ENCODE measurements at regions not wholly inside any gene's neighbourhood (a gene's known extent, or its start where the extent isn't known, plus 50 kb on each side); places are given as distances from the start of the nearest gene placed in this dataset.

DNA sequence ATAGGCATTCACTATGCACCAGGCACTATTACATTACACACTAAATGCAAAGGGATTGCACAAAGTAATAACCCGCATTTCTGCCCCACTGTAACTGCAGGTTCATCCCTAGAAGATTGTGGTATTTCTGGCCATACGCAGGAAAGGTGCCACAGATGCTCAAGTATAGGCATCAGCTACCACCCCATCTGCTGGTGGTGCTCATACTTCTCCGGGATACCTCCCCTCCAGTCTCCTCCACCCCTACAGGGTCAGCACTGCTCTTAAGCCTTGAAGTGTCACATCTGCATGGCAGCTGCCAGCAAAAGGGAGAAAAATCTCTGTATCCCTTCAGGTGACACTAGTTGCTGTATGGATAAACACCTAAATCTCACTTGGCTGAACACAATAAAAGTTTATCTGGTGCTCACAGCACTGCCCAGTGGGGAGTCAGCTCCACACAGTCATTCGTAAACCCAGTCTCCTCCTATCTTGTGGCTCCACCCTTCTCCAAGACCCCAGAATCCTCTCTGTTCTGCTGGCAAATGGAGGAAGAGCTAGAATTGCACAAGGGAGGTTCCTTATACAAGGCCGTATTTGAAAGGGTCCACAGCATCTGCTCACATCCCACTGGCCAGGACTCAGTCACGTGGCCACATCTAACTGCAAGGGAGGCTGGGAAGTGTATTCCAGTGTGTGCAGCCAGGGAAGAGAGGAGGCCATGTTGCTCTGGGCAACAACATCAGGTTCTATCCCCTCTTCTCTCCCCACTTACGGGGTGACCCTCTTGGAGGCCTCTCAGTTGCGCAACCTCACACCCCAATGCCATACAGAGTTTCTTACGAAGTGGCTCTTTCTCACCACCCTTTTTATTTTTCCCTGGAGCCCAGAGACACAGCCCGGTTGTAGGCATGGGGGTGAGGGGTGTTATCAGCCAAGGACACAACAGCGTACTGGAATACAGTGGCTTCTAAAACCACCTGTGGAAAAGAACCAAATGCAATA lies 114.7 kb downstream of the BUD13 start:
- Mint-ChIP-seq H3K36me3 (ENCODE audit: insufficient read depth) (no peaks in the 10 kb centered on the region), H3K9me3 (peaks cover 0 to 1% of the 10 kb centered on the region in 2 donors), H3K4me1 (ENCODE audit: low read depth in 2 of 2) (no peaks in the 10 kb centered on the region), H3K4me3 (no peak overlapping the region), H3K27ac (no peak overlapping the region), H3K27me3 (peaks cover 61 to 69% of the 10 kb centered on the region in 2 donors)
- DNase-seq (no peak), ATAC-seq (replicated peaks) (no peak)

DNA sequence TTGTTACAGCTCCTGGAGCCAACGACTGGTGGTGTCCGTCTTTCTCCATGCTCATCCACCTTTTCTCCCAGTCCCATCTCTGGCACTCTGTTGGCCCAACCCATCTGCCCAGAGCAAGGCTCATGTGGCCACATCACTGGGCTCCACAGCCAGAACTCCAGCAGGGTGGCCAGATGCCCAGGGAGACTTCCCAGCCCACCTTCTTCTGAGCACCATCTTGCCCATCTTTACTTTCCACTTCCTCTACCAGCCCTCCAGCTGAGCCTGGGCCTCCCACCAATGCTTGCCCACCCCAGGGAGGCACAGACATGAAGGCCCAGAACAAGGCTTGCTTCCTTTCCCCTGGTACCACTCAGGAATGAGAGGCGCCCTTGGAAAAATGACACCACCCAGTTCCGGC lies 116.8 kb downstream of the BUD13 start:
- Mint-ChIP-seq H3K4me3 (no peak overlapping the region), H3K36me3 (ENCODE audit: insufficient read depth) (no peaks in the 10 kb centered on the region), H3K27ac (no peak overlapping the region), H3K9me3 (peaks cover 0 to 1% of the 10 kb centered on the region in 2 donors), H3K27me3 (peaks cover 40 to 49% of the 10 kb centered on the region in 2 donors), H3K4me1 (ENCODE audit: low read depth in 2 of 2) (no peaks in the 10 kb centered on the region)
- ATAC-seq (replicated peaks) (no peak), DNase-seq (no peak)

DNA sequence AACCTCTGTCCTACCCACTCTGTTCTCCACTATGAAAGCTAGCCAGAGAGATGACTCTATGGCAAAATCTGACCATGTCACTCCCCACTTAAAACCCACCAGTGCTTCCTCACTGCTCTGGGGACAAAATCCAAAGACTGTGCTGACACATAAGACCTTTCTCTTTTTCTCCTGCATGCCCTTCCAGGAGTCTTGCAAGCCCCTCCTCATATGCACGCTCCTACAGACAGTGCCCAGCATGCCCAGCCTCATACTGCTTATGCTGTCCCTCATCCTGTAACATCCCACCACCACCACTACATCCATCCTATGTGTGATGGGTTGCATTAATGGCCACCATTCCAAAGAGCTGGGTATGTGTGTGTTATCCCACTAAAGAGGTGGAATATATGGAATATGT lies 118.3 kb downstream of the BUD13 start:
- H3K27ac Mint-ChIP-seq: no peak overlapping the region
- H3K27me3 Mint-ChIP-seq: peaks cover 33 to 43% of the 10 kb centered on the region in 2 donors
- no peaks in the 10 kb centered on the region for H3K36me3 Mint-ChIP-seq (ENCODE audit: insufficient read depth)
- H3K9me3 Mint-ChIP-seq: peaks cover 0 to 1% of the 10 kb centered on the region in 2 donors
- DNase-seq (no peak), ATAC-seq (replicated peaks) (no peak)
- no peak overlapping the region for H3K4me3 Mint-ChIP-seq
- no peaks in the 10 kb centered on the region for H3K4me1 Mint-ChIP-seq (ENCODE audit: low read depth in 2 of 2)

DNA sequence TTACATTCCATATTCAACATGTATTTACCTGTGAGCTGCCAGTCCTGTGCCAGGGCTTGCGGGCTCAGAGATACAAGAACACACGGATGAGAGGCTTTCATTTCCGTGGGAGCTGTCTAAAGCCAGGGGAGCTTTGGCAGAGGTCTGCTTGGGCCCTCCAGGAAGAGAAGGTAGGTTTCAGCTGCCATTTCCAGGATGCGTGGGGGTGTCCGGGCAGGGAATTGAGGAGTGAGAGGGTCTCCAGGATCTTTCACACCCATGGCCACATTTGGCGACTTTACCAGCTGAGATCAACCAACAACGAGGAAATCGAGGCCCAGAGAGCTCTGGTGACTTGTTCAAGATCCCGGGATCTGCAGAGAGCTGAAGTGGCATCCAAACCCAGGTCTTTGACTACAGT lies 119.6 kb downstream of the BUD13 start:
- Mint-ChIP-seq H3K4me3 (no peak overlapping the region), H3K36me3 (ENCODE audit: insufficient read depth) (no peaks in the 10 kb centered on the region)
- no peak for DNase-seq

DNA sequence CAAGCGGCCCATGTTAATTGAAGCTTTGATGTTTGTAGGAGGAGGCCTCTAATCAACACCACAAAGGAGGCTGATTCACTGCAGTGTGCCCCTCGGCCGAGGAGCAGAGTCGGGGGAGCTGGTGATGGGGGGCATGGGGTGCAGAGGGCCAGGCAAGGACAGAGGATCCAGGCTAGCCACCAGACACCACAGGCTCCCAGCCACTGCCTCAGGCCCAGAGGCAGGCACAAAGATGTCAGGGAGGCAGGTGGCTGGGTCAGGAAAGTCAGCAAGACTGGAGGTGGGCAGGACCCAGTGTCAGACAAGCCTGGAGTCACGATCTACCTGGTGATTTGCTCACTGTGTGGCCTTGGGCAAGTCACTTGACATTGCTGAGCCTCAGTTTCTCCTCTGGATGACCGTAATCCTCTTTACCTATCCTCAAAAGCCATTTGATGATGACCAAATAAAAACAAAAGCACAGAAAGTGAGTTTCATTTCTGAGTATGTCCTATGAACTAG lies 121.0 kb downstream of the BUD13 start:
- no peak overlapping the region for H3K27ac Mint-ChIP-seq
- no peak overlapping the region for H3K4me3 Mint-ChIP-seq
- H3K9me3 Mint-ChIP-seq: peaks cover 0 to 1% of the 10 kb centered on the region in 2 donors
- ATAC-seq (replicated peaks) (no peak), DNase-seq (no peak)
- no peaks in the 10 kb centered on the region for H3K36me3 Mint-ChIP-seq (ENCODE audit: insufficient read depth)
- peaks cover 14 to 28% of the 10 kb centered on the region in 2 donors for H3K27me3 Mint-ChIP-seq
- H3K4me1 Mint-ChIP-seq (ENCODE audit: low read depth in 2 of 2): no peaks in the 10 kb centered on the region

More for the DNA sequence above, 119.6 kb downstream of the BUD13 start:
- H3K9me3 Mint-ChIP-seq: peaks cover 0 to 1% of the 10 kb centered on the region in 2 donors
- no peak for ATAC-seq (replicated peaks)
- no peak overlapping the region for H3K27ac Mint-ChIP-seq
- peaks cover 19 to 37% of the 10 kb centered on the region in 2 donors for H3K27me3 Mint-ChIP-seq
- no peaks in the 10 kb centered on the region for H3K4me1 Mint-ChIP-seq (ENCODE audit: low read depth in 2 of 2)

DNA sequence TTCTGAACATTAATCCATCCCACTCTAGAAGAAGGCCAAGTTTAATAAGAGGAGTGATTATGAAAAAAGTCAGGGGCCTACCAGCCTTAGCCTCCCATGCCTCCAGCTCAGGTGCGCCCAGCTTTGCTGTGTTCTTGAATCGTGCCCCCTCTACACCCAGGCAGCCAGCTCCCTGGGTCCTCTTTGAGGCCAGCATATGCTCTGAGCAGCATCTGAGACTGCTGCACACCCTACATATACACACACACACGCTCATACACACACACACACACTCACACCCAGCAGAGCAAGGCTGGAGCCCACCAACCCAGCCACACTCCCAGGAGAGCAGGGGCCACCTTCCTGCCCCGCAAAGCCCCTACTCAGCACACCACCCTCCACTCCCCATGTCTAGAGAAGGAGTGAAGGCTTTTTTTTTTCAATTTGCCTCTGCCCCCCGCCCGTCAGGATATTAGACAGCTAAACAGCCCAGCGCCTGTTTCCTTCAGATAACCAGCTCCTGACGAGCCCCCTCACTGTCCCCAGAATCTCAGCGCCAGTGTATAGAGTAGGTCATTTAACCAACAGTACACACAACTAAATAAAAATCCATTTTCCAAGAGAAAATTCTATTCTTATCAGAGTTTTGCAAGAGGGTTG lies 121.6 kb downstream of the BUD13 start:
- Mint-ChIP-seq H3K9me3 (peaks cover 0 to 1% of the 10 kb centered on the region in 2 donors), H3K4me1 (ENCODE audit: low read depth in 2 of 2) (no peaks in the 10 kb centered on the region), H3K27ac (no peak overlapping the region), H3K27me3 (peaks cover 12 to 25% of the 10 kb centered on the region in 2 donors), H3K4me3 (no peak overlapping the region), H3K36me3 (ENCODE audit: insufficient read depth) (no peaks in the 10 kb centered on the region)
- ATAC-seq (replicated peaks) (no peak), DNase-seq (no peak)

DNA sequence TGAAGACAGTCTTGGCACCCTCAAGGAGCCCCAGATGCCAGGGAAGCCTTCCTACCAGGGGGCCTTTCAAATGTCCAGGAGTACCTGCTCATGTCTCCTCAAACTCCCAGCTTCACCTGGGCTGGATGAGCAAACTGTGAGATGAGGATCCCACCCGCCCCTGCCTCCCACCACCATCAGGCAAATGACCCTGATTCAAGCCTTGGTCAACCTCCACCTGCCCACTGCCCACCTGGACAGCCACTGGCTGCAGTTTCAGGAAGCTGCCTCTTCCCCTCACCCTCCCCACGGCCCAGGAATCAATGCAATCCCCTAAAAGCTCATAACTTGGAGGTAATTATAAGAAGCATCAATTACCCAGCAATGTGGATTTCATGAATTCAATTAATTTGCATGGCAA lies 122.7 kb downstream of the BUD13 start:
- H3K27ac Mint-ChIP-seq: no peak overlapping the region
- ATAC-seq (replicated peaks) (no peak), DNase-seq (no peak)
- H3K4me1 Mint-ChIP-seq (ENCODE audit: low read depth in 2 of 2): no peaks in the 10 kb centered on the region
- no peaks in the 10 kb centered on the region for H3K36me3 Mint-ChIP-seq (ENCODE audit: insufficient read depth)
- peaks cover 6 to 18% of the 10 kb centered on the region in 2 donors for H3K27me3 Mint-ChIP-seq
- H3K9me3 Mint-ChIP-seq: no peaks in the 10 kb centered on the region
- H3K4me3 Mint-ChIP-seq: no peak overlapping the region

DNA sequence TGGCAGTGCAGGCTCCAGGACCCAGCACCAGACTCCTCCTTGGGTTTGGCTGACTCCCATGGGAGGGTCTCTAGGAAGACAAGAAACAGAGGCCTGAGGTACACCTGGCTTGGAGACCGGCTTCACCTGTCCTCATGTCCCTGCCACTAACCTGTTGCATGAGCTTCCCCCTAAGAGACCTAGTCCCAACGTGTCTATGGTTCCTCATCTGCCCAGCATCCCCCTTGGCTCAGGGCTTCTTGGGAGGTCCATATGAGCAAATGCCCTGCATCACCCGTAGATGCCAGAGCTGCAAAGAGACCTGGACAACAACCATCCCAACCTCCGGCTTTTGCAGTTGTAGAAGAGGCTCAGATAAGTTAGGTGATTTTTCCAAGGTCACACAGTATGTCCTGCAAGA lies 123.5 kb downstream of the BUD13 start:
- H3K27ac Mint-ChIP-seq: no peak overlapping the region
- ATAC-seq (replicated peaks) (no peak), DNase-seq (no peak)
- H3K9me3 Mint-ChIP-seq: no peaks in the 10 kb centered on the region
- H3K36me3 Mint-ChIP-seq (ENCODE audit: insufficient read depth): no peaks in the 10 kb centered on the region
- H3K27me3 Mint-ChIP-seq: peaks cover 6 to 18% of the 10 kb centered on the region in 2 donors
- no peaks in the 10 kb centered on the region for H3K4me1 Mint-ChIP-seq (ENCODE audit: low read depth in 2 of 2)
- H3K4me3 Mint-ChIP-seq: no peak overlapping the region

DNA sequence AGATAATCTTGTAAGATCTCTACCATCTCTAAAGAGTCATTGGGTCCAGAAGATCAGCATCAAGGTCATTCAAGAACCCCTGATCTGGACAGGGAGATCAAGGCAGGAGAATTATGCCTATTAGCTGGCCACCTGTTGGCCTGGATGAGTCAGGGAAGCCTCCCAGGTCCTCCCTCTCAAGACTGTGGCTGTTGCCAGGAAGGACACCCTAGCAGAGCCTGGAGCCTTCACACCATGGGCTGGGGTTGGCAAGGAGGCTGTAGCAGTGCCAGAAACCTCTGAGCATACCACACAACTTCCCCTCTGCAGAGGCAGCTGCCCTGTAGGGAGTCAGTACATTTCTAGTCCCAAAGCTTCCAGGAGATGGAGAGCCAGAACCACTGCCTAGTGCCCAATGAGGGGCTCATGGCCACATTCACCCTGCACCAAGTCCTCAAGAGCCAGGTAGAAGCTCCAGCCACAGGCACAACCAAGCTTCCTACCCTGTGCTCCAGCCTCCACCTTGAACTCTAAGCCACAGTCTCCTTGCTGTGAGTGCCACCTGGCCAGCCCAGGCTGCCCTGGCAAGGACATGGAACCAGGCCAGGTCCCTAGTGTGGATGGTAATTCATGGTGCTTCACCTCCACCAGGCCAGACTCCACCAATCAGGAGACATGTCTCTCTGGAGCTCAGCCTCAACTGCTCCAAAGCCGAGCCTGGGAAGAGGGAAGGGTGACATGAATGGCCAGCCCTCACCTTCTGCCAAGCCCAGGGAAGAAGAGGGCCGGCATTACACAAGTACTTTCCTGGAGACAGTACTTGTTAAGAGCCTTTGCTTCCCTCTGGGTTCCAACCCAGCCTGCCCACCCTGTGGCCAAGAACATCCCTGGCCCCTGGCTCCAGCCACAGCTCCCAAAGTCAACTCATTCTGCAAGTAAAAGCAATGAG lies 124.3 kb downstream of the BUD13 start:
- DNase-seq: no peak
- Mint-ChIP-seq H3K27ac (no peak overlapping the region), H3K9me3 (no peaks in the 10 kb centered on the region), H3K36me3 (ENCODE audit: insufficient read depth) (no peaks in the 10 kb centered on the region), H3K4me1 (ENCODE audit: low read depth in 2 of 2) (no peaks in the 10 kb centered on the region), H3K4me3 (no peak overlapping the region), H3K27me3 (peaks cover 6 to 18% of the 10 kb centered on the region in 2 donors)
- no peak for ATAC-seq (replicated peaks)

DNA sequence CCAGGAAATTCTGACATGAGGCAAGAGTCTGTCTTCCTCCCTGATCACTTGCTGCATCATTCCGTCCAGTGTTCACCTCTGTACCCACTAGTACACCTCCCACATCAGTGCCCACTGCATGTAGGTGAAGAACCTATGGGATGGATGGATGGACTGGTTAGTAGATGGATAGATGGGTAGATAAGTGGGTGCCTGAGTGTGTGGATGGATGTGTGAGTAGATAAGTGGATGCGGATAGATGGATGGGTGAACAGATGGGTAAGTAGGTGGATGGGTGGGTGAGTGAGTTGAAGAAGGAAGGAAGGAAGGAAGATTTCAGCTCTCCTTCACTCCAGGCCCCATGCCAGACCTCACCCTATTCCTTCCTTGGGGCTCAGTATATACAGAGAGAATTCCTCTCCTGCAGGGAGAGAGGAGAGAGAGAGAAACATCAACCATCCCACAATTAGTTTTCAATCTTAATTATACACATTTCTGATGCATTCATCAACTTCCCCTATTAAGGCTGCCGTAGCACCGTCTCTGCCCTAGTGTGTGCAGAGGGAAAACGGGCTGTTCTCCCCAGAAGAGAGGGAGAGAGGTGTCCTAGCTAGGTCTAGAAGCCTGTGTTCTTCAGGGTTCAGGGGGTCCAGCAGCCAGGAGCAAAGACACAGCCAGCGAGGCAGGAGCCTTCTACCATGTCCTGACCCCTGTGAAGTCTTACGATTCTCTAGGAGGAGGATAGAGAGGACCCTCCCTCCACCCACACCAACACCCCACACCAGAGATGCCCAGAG lies 125.3 kb downstream of the BUD13 start:
- H3K9me3 Mint-ChIP-seq: no peaks in the 10 kb centered on the region
- no peak overlapping the region for H3K27ac Mint-ChIP-seq
- DNase-seq (no peak), ATAC-seq (replicated peaks) (no peak)
- no peaks in the 10 kb centered on the region for H3K36me3 Mint-ChIP-seq (ENCODE audit: insufficient read depth)
- no peak overlapping the region for H3K4me3 Mint-ChIP-seq
- H3K4me1 Mint-ChIP-seq (ENCODE audit: low read depth in 2 of 2): no peaks in the 10 kb centered on the region
- H3K27me3 Mint-ChIP-seq: peaks cover 6 to 21% of the 10 kb centered on the region in 2 donors

DNA sequence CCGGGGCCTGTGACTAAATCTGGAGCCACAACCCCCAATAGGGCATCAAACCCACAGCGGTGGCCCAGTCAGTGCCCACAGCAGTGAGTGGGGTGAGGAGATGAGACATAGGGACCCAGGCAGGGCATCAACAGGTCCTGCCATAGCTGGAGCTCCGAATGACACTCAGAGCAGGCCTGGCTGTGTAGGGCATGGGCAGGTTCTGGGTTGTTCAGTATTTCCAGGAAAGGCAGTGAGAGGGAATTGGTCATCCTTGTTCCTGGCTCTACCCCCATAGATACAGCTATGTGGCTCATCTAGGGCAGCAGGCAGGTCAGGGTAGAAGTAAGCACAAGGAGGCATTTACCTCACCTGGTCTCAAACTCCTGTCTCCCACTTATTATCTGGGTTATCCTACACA lies 126.6 kb downstream of the BUD13 start:
- no peak overlapping the region for H3K27ac Mint-ChIP-seq
- H3K4me1 Mint-ChIP-seq (ENCODE audit: low read depth in 2 of 2): no peaks in the 10 kb centered on the region
- DNase-seq (no peak), ATAC-seq (replicated peaks) (no peak)
- H3K4me3 Mint-ChIP-seq: no peak overlapping the region
- H3K9me3 Mint-ChIP-seq: no peaks in the 10 kb centered on the region
- no peaks in the 10 kb centered on the region for H3K36me3 Mint-ChIP-seq (ENCODE audit: insufficient read depth)
- H3K27me3 Mint-ChIP-seq: peaks cover 6 to 33% of the 10 kb centered on the region in 2 donors

DNA sequence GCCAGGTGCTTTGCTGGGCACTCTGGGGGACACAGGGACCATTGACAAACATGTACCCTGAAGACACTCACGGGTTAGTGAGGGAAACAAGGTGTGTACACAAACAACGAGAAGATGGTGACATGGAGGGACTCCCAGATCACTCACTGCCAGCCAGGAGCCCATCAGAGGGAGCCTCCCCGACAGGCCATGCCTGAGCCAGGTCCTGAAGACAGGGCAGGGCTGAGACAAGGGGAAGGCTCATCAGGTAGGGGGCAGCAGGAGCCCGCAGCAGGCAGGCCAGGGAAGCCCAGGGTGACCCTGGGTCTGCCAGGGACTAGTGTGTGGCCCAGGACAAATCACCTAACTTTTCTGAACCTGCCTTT lies 127.9 kb downstream of the BUD13 start:
- no peaks in the 10 kb centered on the region for H3K9me3 Mint-ChIP-seq
- H3K36me3 Mint-ChIP-seq (ENCODE audit: insufficient read depth): no peaks in the 10 kb centered on the region
- no peak for ATAC-seq (replicated peaks)
- no peak overlapping the region for H3K27ac Mint-ChIP-seq
- no peak overlapping the region for H3K4me3 Mint-ChIP-seq
- DNase-seq: no peak
- no peaks in the 10 kb centered on the region for H3K4me1 Mint-ChIP-seq (ENCODE audit: low read depth in 2 of 2)
- peaks cover 0 to 23% of the 10 kb centered on the region in 2 donors for H3K27me3 Mint-ChIP-seq

All from effector memory CD8-positive, alpha-beta T cell (primary cell).